GM18907 (cell line): ENCODE measurements at regions not wholly inside any gene's neighbourhood (a gene's known extent, or its start where the extent isn't known, plus 50 kb on each side); places are given as distances from the start of the nearest gene placed in this dataset.
"Not testable (repeated sequence)": the region's sequence is repeated elsewhere in the genome, so short reads cannot be mapped to it uniquely, and the experiment has no call there.

Experiments
- ATAC-seq: cut with Tn5 transposase; IDR thresholded peaks from one replicate; pipeline ENCODE4 v1.9.1; 2021; ENCODE audit warnings: mild to moderate bottlenecking, moderate library complexity; ENCODE audit not compliant: unreplicated experiment

GRCh38 chr2:221929259-221929658 lies 357.2 kb upstream of the EPHA4 start:
- ATAC-seq = no peak

- ATAC-seq = no peak
These were observed 354.2 kb upstream of the EPHA4 start for GRCh38 chr2:221926327-221926726.

GRCh38 chr2:221924576-221924975 lies 352.5 kb upstream of the EPHA4 start:
- no peak for ATAC-seq

- ATAC-seq = no peak
These were observed 343.8 kb upstream of the EPHA4 start for GRCh38 chr2:221915926-221916325.

GRCh38 chr2:221914334-221914880 lies 342.3 kb upstream of the EPHA4 start:
- no peak for ATAC-seq

- no peak for ATAC-seq
These were observed 339.8 kb upstream of the EPHA4 start for GRCh38 chr2:221911890-221912289.

GRCh38 chr2:221911321-221911720 lies 339.2 kb upstream of the EPHA4 start:
- ATAC-seq = no peak

GRCh38 chr2:221908518-221908917 lies 336.4 kb upstream of the EPHA4 start:
- ATAC-seq = no peak

- ATAC-seq = no peak
These were observed 325.6 kb upstream of the EPHA4 start for GRCh38 chr2:221897718-221898117.

GRCh38 chr2:221896505-221897151 lies 324.5 kb upstream of the EPHA4 start:
- ATAC-seq = no peak

- ATAC-seq = no peak
These were observed 323.4 kb upstream of the EPHA4 start for GRCh38 chr2:221895366-221896121.

- no peak for ATAC-seq
These were observed 321.4 kb upstream of the EPHA4 start for GRCh38 chr2:221893501-221893900.

GRCh38 chr2:221892006-221892405 lies 319.9 kb upstream of the EPHA4 start:
- not testable (repeated sequence) for ATAC-seq

GRCh38 chr2:221883976-221884375 lies 311.9 kb upstream of the EPHA4 start:
- no peak for ATAC-seq

- no peak for ATAC-seq
These were observed 303.9 kb upstream of the EPHA4 start for GRCh38 chr2:221876016-221876415.

GRCh38 chr2:221874444-221874843 lies 302.3 kb upstream of the EPHA4 start:
- no peak for ATAC-seq

- ATAC-seq = no peak
These were observed 285.6 kb upstream of the EPHA4 start for GRCh38 chr2:221857719-221858118.

- no peak for ATAC-seq
These were observed 281.2 kb upstream of the EPHA4 start for GRCh38 chr2:221853297-221853696.

GRCh38 chr2:221851531-221852045 lies 279.5 kb upstream of the EPHA4 start:
- ATAC-seq = no peak

- no peak for ATAC-seq
These were observed 278.0 kb upstream of the EPHA4 start for GRCh38 chr2:221850076-221850475.

GRCh38 chr2:221848286-221848685 lies 276.2 kb upstream of the EPHA4 start:
- ATAC-seq = no peak

- ATAC-seq = no peak
These were observed 272.9 kb upstream of the EPHA4 start for GRCh38 chr2:221845021-221845365.
